ENCODE measurements at regions not wholly inside any gene's neighbourhood (a gene's known extent, or its start where the extent isn't known, plus 50 kb on each side); places are given as distances from the start of the nearest gene placed in this dataset.

GRCh38 chr14:95979339-95980042 is 59.7 kb upstream of the C14orf132 start:
- POLR2A ChIA-PET = no interaction called here
- CTCF ChIA-PET = no interaction called here

GRCh38 chr14:95980402-95980801 is 58.8 kb upstream of the C14orf132 start:
- CTCF ChIA-PET = no interaction called here
- POLR2A ChIA-PET = no interaction called here

GRCh38 chr14:95981965-95982364 is 57.2 kb upstream of the C14orf132 start:
- ChIA-PET POLR2A (no interaction called here), CTCF (interaction anchor here (0.9 kb wide), 1 partner anchor 11 kb away, joined by 3 read pairs; no protein-coding TSS in a partner anchor)

GRCh38 chr14:95984206-95984605 is 55.0 kb upstream of the C14orf132 start:
- ChIA-PET CTCF (no interaction called here), POLR2A (no interaction called here)
